ENCODE measurements at regions not wholly inside any gene's neighbourhood (a gene's known extent, or its start where the extent isn't known, plus 50 kb on each side); places are given as distances from the start of the nearest gene placed in this dataset.

DNA sequence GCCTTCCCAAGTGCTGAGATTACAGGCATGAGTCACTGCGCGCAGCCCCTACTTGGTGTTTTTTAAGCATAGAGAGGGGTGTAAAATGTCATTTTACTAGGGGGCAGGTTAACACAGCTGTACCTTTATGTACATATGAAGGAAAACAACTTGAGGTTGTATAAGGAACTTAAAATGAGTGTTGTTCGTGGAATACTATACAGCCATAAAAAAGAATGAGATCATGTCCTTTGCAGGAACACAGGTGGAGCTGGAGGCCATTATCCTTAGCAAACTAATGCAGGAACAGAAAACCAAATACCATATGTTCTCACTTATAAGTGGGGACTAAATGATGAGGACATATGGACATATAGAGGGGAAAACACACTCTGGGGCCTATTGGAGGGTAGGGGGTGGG lies 256.2 kb upstream of the C2CD4B start:
- TF ChIP-seq EP300 (IDR thresholded peaks at IDR 0.05; ENCODE audit: borderline replicate concordance) (no peak), ZBTB7A (IDR thresholded peaks at IDR 0.05; ENCODE audit: low read depth) (no peak), CEBPB (IDR thresholded peaks at IDR 0.05) (no peak), TAF1 (IDR thresholded peaks at IDR 0.05; ENCODE audit: low read depth) (no peak)
- TF ChIP-seq, protein P1, sequence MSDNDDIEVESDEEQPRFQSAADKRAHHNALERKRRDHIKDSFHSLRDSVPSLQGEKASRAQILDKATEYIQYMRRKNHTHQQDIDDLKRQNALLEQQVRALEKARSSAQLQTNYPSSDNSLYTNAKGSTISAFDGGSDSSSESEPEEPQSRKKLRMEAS (IDR thresholded peaks at IDR 0.05) = no peak
